ENCODE measurements at regions not wholly inside any gene's neighbourhood (a gene's known extent, or its start where the extent isn't known, plus 50 kb on each side); places are given as distances from the start of the nearest gene placed in this dataset.

- Histone ChIP-seq H3K27ac (no peak overlapping the region), H3K36me3 (no peaks in the 10 kb centered on the region), H3K4me3 (no peak overlapping the region), H3K27me3 (no peaks in the 10 kb centered on the region), H3K4me1 (peaks cover 0 to 4% (median 0%) of the 10 kb centered on the region in 4 donors), H3K9me3 (no peaks in the 10 kb centered on the region)
- no peak for TF ChIP-seq CTCF (IDR thresholded peaks at IDR 0.05)
- DNase-seq: no peak
- intact Hi-C loops (cut with DNase I; ENCODE audit: low total_unique reads): no loop called here
Observed at GRCh38 chr7:110564246-110564645, 526.7 kb upstream of the LRRN3 start.

DNA sequence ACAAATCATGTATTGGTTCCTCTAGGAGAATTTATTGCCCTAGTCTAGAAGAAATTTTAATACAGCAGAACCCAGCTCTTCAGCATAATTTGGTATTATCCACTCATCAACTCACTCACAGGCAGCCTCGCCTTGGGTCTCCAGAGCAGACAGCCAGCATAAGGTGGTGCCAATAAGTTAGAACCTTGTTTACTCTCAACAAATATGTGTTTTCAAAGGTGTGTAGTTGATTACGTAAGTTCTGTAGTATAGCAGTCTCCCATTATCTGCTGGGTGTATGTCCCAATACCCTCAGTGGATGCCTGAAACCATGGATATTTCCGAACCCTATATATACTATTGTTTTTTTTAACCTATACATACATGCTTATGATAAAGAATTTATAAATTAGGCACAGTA is 522.5 kb upstream of the LRRN3 start:
- TF ChIP-seq CTCF (IDR thresholded peaks at IDR 0.05): no peak
- Histone ChIP-seq H3K36me3 (no peaks in the 10 kb centered on the region), H3K9me3 (no peaks in the 10 kb centered on the region), H3K4me1 (peaks cover 0 to 4% (median 0%) of the 10 kb centered on the region in 4 donors), H3K27ac (no peak overlapping the region), H3K4me3 (no peak overlapping the region), H3K27me3 (no peaks in the 10 kb centered on the region)
- intact Hi-C loops (cut with DNase I; ENCODE audit: low total_unique reads): no loop called here
- no peak for DNase-seq

- peaks cover 0 to 4% (median 0%) of the 10 kb centered on the region in 4 donors for H3K4me1 ChIP-seq
- no peaks in the 10 kb centered on the region for H3K36me3 ChIP-seq
- H3K9me3 ChIP-seq: no peaks in the 10 kb centered on the region
- H3K27me3 ChIP-seq: no peaks in the 10 kb centered on the region
- no peak for DNase-seq
- H3K4me3 ChIP-seq: no peak overlapping the region
- no peak overlapping the region for H3K27ac ChIP-seq
- intact Hi-C loops (cut with DNase I; ENCODE audit: low total_unique reads): no loop called here
- TF ChIP-seq CTCF (IDR thresholded peaks at IDR 0.05): no peak
Observed at GRCh38 chr7:110568932-110569331, 522.0 kb upstream of the LRRN3 start.

- no peak for DNase-seq
- Histone ChIP-seq H3K36me3 (no peaks in the 10 kb centered on the region), H3K9me3 (no peaks in the 10 kb centered on the region), H3K27ac (no peak overlapping the region), H3K27me3 (no peaks in the 10 kb centered on the region), H3K4me3 (no peak overlapping the region), H3K4me1 (peaks cover 0 to 1% (median 0%) of the 10 kb centered on the region in 4 donors)
- no peak for TF ChIP-seq CTCF (IDR thresholded peaks at IDR 0.05)
- intact Hi-C loops (cut with DNase I; ENCODE audit: low total_unique reads): no loop called here
Observed at GRCh38 chr7:110569486-110570205, 521.3 kb upstream of the LRRN3 start.

DNA sequence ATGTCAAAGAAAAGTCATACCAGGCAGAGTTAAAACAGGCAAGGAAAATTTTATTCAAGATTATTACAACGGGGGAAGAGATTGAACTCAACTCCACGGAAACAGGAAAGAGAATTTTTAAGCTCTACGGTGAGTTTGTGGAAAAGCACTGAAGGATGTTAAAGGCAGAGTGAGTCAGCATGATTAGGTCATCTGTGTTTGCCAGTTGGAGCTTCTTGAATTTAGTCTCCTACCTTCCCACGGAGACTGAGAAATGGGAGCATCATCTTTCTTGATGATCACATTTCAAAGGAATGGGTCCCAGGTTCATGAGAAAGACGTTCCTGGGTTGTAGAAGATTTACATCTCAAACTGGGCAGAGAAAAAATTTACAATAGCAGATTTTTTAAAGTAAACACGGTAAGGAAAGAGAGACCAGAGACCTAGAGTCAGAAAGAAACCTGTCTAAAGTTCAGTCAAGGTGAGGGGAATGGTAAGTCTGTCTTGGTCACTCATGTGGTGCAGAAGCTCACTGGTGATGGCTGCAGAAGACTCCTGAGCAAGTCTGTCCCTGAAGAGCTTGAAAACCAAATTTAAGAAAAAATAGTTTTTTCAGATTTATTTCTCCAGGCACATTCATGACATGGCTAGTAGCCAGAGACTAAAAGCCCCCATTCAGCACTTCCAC is 516.9 kb upstream of the LRRN3 start:
- DNase-seq: no peak
- Histone ChIP-seq H3K9me3 (no peaks in the 10 kb centered on the region), H3K36me3 (no peaks in the 10 kb centered on the region), H3K27ac (no peak overlapping the region), H3K4me1 (no peaks in the 10 kb centered on the region), H3K4me3 (no peak overlapping the region), H3K27me3 (no peaks in the 10 kb centered on the region)
- TF ChIP-seq CTCF (IDR thresholded peaks at IDR 0.05): no peak
- intact Hi-C loops (cut with DNase I; ENCODE audit: low total_unique reads): no loop called here

Data from tibial artery (tissue), 4 donors.